OCI-M2 (cell line): ENCODE measurements at regions not wholly inside any gene's neighbourhood (a gene's known extent, or its start where the extent isn't known, plus 50 kb on each side); places are given as distances from the start of the nearest gene placed in this dataset.

Experiments used
- DNase-seq: peaks from one replicate; lab custom pipeline; 2025; ENCODE audit not compliant: unreplicated experiment; lab: John Stamatoyannopoulos, UW

DNA sequence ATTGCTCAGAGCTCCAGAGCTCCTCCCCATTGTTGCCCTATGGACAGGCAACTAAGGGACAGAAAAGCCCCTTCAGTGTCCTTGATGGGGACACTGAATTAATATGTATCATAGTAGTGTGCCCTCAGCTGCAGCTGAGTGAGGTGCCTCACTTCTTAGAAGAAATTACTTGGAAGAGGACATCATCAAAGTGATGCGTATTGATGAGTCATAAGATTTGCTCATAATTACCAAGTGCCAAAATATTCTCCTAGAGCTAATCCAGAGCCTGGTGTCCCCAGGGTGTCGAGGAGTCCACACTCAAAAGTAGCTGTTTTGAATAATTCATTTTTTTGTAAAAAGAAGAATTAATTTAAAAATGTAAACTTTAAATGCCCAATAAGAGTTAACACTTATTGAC lies 200.7 kb upstream of the SEMA6D start:
- no peak for DNase-seq

- DNase-seq: no peak
Measured at GRCh38 chr15:47516972-47517371, 200.3 kb upstream of the SEMA6D start.

DNA sequence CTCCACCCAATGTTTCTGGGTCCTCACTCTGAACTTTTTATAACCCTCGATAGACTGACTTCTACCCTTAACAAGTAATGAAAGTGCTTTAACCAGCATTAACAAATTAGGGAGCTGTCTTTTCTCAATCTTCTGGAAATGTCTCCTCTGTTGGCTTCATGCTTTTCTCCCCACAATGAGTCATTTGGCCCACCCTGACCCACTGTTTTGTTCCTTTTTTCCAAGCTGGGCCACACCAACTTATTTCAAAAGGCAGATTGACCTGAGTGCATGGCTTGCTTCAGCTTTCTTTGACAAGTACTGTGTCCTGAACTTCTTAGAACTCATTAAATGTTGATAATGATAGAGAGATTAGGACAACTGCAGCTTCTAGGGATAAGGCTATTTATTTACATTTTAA lies 199.6 kb upstream of the SEMA6D start:
- no peak for DNase-seq

DNA sequence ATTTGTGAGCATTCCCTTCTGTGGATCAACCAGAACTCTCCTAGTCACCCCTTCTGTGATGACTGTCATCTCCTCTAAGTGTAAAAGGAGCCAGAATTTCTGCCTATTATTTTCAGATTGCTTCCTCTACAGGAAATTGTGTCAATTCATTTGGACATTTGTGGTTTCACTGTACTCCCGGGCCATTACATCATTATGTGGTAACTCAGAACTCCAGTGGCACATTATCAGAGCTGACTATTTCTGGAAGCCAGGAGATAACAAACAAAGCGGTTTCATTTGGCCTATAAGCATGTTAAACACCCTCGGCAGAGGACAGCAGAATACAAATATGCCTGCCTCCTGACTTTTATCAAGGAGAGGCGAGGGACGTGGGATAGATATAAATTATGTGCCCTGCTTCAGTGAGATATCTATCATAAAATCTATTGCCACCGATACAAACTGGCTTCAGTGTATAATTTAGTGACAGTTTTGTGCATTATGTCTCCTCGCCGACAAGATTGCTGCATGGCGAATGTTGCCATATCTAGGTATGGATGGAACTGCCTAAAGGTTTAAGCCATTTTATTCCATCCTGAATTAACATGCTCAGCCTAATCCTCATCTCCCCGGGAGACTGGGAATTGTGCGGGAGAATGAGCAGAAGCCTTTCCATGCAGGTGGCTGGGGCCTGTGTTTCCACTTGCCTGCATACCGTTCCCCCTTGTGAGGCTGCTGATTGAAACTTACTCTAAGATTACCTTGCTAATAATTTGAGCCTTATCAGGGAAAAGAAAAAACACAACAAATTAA lies 193.4 kb upstream of the SEMA6D start:
- DNase-seq: no peak

DNA sequence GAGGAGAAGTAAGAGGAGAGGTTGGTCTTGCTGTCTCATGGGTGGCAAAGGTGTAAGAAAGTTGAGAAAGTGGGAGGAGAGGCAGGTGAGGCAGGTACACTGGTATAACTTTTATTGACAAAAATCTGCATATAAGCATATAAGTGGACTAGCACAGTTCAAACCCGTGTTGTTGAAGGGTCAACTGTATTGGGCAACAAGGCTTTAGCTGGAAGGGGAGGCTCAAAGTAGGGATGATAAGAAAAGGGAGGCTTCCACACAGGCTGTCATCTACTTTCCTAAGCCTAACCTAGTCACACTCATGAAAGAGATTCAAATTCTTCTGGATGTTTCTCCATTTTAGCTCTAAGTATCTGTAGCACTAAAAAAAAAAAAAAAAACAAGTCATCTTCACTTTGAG lies 188.1 kb upstream of the SEMA6D start:
- DNase-seq: no peak

DNA sequence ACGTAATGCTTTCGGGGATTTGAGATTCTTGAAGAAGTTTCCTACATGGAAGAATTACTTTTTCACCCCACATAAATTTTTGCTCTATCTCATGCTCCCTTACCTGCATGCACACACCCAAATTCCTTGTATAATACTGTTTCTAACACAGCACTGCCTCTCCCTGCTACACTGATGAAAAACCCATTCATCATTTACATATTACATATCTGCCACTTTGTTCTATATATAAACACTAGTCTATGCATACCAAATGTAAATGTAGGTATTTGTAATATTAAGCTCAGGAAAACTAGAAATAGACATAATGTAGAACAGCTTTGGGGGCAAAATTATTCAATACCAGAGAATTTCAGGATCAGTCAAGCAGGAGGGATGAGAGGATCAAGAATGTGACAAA lies 182.6 kb upstream of the SEMA6D start:
- DNase-seq: no peak

DNA sequence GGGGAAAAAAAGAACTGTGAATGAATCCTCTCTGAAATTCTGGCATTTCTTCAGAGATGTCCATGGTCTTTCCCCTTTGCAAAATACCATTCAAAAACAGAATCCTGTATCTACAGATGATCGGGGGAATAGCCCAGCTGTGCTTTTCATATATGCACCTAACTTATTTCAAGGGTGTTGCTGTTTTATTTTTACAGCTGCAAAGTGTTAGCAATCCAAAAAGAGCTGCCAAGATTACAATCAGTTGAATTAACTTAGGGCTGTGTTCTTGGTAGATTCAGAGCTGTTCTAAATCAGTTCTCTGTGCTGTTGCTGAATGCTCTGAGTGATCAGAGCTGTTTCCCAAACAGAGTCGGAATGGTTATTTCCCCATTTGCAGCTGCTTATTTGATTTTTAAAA lies 175.7 kb upstream of the SEMA6D start:
- no peak for DNase-seq

- DNase-seq: no peak
Measured at GRCh38 chr15:47542312-47542989, 174.9 kb upstream of the SEMA6D start.

- no peak for DNase-seq
Measured at GRCh38 chr15:47548231-47548630, 169.1 kb upstream of the SEMA6D start.

GRCh38 chr15:47548986-47549385 lies 168.3 kb upstream of the SEMA6D start:
- DNase-seq: no peak

DNA sequence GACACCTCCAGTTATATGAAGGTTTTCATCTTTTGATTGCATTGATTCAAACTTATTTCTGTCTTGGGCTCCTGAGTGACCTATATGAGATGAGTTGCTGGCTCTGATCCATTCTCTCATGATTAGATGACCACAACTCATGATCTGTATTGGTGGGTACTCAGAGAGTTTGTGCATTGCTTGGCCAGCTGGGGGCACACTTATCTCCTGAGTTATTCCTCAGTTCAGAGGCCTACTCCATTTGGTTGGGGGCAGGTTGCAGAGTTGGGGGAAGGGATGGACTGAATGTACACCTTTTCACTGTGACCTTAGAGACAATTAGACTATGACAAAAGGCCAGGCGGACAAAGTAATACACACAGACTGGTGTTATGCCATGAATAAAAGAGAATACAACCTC lies 166.2 kb upstream of the SEMA6D start:
- no peak for DNase-seq

GRCh38 chr15:47551546-47551945 lies 165.8 kb upstream of the SEMA6D start:
- DNase-seq: no peak

GRCh38 chr15:47552978-47553608 lies 164.2 kb upstream of the SEMA6D start:
- no peak for DNase-seq

GRCh38 chr15:47553947-47554346 lies 163.4 kb upstream of the SEMA6D start:
- no peak for DNase-seq

DNA sequence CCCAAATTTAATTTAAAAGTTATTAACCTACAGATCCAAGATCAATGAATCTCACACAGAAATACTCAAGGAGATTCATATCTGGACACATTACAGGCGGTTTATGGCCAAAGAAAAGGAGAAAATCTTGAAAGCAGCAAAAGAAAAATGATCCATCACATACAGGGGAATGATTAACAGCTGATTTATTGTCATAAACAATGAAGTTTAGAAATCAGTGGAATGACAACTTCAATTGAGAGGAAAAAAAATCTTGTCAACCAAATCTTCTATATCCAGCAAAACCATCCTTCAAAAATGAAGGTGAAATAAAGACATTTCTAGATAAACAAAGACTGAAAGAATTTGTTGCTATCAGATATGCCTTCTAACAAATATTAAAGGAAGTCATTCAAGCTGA lies 156.2 kb upstream of the SEMA6D start:
- no peak for DNase-seq

DNA sequence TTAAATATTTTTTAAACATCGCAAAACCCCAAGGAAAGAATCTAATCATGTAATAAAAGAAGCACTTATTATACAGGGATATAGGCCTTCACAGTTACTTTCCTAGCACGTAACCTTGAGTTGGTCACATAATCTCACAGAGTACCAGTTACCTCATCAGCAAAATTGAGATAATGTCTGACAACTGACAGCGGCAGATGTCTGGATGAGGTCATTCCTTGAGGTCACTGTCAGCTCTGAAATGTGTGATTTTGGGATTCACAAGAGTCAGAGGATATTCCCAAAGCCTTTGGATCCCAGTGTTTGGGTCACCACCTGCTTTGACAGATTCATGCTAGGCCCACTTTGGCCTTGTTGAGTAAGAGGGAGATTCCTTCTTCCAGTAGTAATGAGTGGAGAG lies 151.4 kb upstream of the SEMA6D start:
- DNase-seq: no peak

DNA sequence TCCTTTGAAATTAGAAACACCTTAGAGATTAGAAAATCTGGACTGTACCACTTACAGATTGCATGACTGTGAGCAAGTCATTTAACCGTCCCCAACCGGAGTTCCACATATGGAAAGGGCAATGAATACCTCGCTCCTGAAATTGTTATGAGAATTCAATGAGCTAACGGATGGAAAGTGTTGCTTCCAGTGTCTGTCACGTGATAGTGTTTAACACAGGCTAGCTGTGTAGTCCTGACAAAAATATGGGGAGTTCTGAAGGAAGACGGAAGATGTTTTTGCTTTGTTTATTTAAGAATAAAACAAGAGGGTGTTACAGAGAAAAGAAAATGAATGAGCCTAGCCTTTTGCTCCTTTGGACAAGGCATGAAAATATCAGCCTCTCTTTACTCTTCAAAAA lies 150.7 kb upstream of the SEMA6D start:
- no peak for DNase-seq

- no peak for DNase-seq
Measured at GRCh38 chr15:47568030-47568429, 149.3 kb upstream of the SEMA6D start.

DNA sequence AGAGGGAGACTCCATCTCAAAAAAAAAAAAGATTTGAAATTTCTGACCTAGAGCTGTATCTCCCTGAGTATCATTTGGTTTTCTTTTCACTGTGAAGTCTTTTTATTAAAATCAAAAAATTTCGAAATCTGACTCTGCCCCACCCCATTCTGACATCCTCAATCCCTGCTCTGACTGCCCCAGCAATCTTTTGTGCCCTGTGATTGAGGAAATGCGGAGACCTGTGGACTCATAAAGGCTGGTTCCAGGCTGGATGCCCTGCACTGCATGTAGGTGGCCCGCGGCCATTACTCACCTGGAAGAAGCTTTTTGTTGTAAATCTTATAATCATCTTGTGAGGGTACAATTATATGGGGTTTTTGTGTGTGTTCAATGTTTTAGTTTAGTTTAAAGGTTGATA lies 147.3 kb upstream of the SEMA6D start:
- DNase-seq: no peak

- DNase-seq: no peak
Measured at GRCh38 chr15:47570451-47570850, 146.9 kb upstream of the SEMA6D start.

DNA sequence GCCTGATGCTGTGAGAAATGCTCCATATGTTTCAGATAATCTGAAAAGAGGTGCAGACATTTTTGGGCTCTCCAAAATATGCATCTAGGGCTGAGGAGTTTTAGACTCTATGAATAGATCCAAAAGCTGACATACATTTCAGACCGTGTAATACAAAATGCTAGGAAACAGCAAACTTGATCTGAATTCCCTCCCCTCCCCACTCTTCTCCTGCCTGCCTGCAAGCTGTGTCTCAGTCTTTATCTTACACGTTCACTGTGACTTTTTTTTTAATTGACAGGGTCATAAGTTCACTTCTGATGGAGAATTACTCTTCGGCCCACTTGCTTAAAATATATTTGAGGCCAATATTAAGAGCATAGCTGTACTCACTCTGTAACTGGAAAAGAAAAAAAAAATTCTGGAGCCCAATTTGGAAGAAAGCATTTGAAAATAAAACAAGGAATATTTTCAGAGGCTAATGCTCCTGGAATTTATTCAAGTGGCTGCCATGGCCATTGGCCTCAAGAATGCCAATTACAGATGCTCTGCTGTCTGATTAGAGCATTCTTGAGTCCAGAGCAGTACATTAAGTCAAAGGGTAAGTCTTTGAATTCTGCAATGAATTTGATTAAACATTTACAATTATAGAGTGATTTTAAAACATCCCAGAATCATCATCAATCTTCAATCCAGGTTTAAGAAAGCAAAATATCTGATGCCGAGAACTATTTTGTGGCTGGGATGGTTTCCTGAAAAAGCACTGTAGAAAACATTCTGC lies 146.2 kb upstream of the SEMA6D start:
- DNase-seq: no peak

DNA sequence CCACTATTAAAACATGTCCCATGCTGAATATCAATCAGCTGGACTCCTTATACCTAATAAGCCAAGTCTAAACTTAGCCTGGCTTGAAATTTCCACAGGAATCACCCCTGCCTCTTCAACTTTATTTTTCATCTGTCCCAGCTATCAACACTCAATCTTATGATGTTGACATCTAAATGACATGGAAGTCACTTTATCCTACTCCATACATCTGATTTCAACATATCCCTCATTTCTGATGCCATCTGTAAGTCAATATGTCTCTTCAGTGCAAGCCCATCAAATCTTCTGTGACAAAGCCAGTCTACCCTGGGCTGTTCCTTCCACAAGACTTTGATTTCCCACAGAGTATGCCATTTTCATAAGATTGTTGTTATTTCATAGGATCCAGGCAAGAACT lies 143.6 kb upstream of the SEMA6D start:
- DNase-seq: no peak
